Lung microvascular endothelial cell (primary cell): ENCODE measurements at regions not wholly inside any gene's neighbourhood (a gene's known extent, or its start where the extent isn't known, plus 50 kb on each side); places are given as distances from the start of the nearest gene placed in this dataset.

Experiments used
- DNase-seq, 2 donors: peaks; one replicate each; pipeline versions ENCODE4 v3.0.0 to v3.0.0-alpha.2; 2010; ENCODE audit warnings: low read depth in 2 of 2

GRCh38 chr10:129099486-129099885 lies 367.6 kb upstream of the MGMT start:
- DNase-seq, result no peak

- no peak for DNase-seq
Measured at GRCh38 chr10:129099992-129100391, 367.0 kb upstream of the MGMT start.

- DNase-seq, result no peak
Measured at GRCh38 chr10:129101232-129101980, 365.6 kb upstream of the MGMT start.

- DNase-seq, result no peak
Measured at GRCh38 chr10:129102906-129103693, 363.9 kb upstream of the MGMT start.

- no peak for DNase-seq
Measured at GRCh38 chr10:129104266-129105045, 362.6 kb upstream of the MGMT start.

- DNase-seq, result no peak
Measured at GRCh38 chr10:129105266-129105665, 361.8 kb upstream of the MGMT start.

- no peak for DNase-seq
Measured at GRCh38 chr10:129106314-129106713, 360.7 kb upstream of the MGMT start.

GRCh38 chr10:129107525-129107924 lies 359.5 kb upstream of the MGMT start:
- DNase-seq, result no peak

GRCh38 chr10:129108378-129108777 lies 358.7 kb upstream of the MGMT start:
- DNase-seq, result no peak

GRCh38 chr10:129108994-129109393 lies 358.0 kb upstream of the MGMT start:
- no peak for DNase-seq

- DNase-seq, result no peak
Measured at GRCh38 chr10:129110780-129111179, 356.3 kb upstream of the MGMT start.

GRCh38 chr10:129111922-129112321 lies 355.1 kb upstream of the MGMT start:
- DNase-seq, result no peak

GRCh38 chr10:129114588-129114987 lies 352.5 kb upstream of the MGMT start:
- no peak for DNase-seq

GRCh38 chr10:129116371-129116770 lies 350.7 kb upstream of the MGMT start:
- DNase-seq, result no peak

- no peak for DNase-seq
Measured at GRCh38 chr10:129120441-129120840, 346.6 kb upstream of the MGMT start.

- no peak for DNase-seq
Measured at GRCh38 chr10:129122846-129123245, 344.2 kb upstream of the MGMT start.

GRCh38 chr10:129123428-129123827 lies 343.6 kb upstream of the MGMT start:
- DNase-seq, result no peak

GRCh38 chr10:129126982-129127381 lies 340.1 kb upstream of the MGMT start:
- no peak for DNase-seq

- DNase-seq, result no peak
Measured at GRCh38 chr10:129131457-129132132, 335.4 kb upstream of the MGMT start.

- no peak for DNase-seq
Measured at GRCh38 chr10:129133856-129134255, 333.2 kb upstream of the MGMT start.

GRCh38 chr10:129134371-129134770 lies 332.7 kb upstream of the MGMT start:
- no peak for DNase-seq

GRCh38 chr10:129135624-129136023 lies 331.4 kb upstream of the MGMT start:
- DNase-seq, result no peak
